HepG2 (cell line): ENCODE measurements at regions not wholly inside any gene's neighbourhood (a gene's known extent, or its start where the extent isn't known, plus 50 kb on each side); places are given as distances from the start of the nearest gene placed in this dataset.
A peak's percentile ranks its signal among the peaks of the same experiment; 100 is the strongest.

Experiments used
- CHD2 ChIP-seq: IDR thresholded peaks from 2 replicates; pipeline ENCODE4 v1.6.1; 2011; ENCODE audit warnings: low read depth, low read length, improper control_type of control experiment
- EED ChIP-seq: sonication (generic); formaldehyde crosslinking; IDR thresholded peaks from 2 replicates; pipeline ENCODE4 v1.5.0; 2020; ENCODE audit warnings: mild to moderate bottlenecking, missing genetic modification reagents
- FOXM1 ChIP-seq: sonication (generic); formaldehyde crosslinking; IDR thresholded peaks from 2 replicates; pipeline ENCODE4 v1.5.0; 2020; ENCODE audit warnings: missing genetic modification reagents
- MXD4 ChIP-seq: IDR thresholded peaks from 2 replicates; pipeline ENCODE4 v1.6.1; 2016; ENCODE audit warnings: mild to moderate bottlenecking, missing biosample characterization, missing genetic modification reagents
- NR3C1 ChIP-seq: sonication (generic); formaldehyde crosslinking; IDR thresholded peaks from 2 replicates; pipeline ENCODE4 v1.4.0; 2020; ENCODE audit warnings: missing genetic modification reagents
- PATZ1 ChIP-seq: sonication (generic); formaldehyde crosslinking; IDR thresholded peaks from 2 replicates; pipeline ENCODE4 v1.4.0; 2020; ENCODE audit warnings: missing genetic modification reagents
- PBX3 ChIP-seq: sonication (generic); formaldehyde crosslinking; IDR thresholded peaks from 2 replicates; pipeline ENCODE4 v1.8.1; 2023; ENCODE audit warnings: missing genetic modification reagents, inconsistent platforms, borderline replicate concordance
- RBM39 ChIP-seq: fragments of 200-400 bp; formaldehyde crosslinking; IDR thresholded peaks from one replicate; pipeline ENCODE4 v1.6.1; 2018; ENCODE audit warnings: antibody characterized with exemption, mild to moderate bottlenecking, low read depth, low read length; ENCODE audit not compliant: poor library complexity, severe bottlenecking
- TP53 ChIP-seq: sonication (generic); formaldehyde crosslinking; conservative IDR thresholded peaks from 2 replicates; pipeline ENCODE4 v1.4.0; 2020; ENCODE audit warnings: missing genetic modification reagents
- TRAFD1 ChIP-seq: sonication (generic); formaldehyde crosslinking; IDR thresholded peaks from 2 replicates; pipeline ENCODE4 v1.5.1; 2020; ENCODE audit warnings: missing genetic modification reagents, mild to moderate bottlenecking, borderline replicate concordance
- U2AF2 ChIP-seq: fragments of 200-400 bp; formaldehyde crosslinking; IDR thresholded peaks from 2 replicates; pipeline ENCODE4 v1.6.1; 2017; ENCODE audit warnings: low read depth, mild to moderate bottlenecking, low read length
- ZBTB7A ChIP-seq: sonication (generic); formaldehyde crosslinking; IDR thresholded peaks from 2 replicates; pipeline ENCODE4 v1.8.0; 2022; ENCODE audit warnings: mild to moderate bottlenecking, missing genetic modification reagents
- ZMYM2 ChIP-seq: sonication (generic); formaldehyde crosslinking; IDR thresholded peaks from 2 replicates; pipeline ENCODE4 v1.8.0; 2022; ENCODE audit warnings: mild to moderate bottlenecking, missing genetic modification reagents
- ZNF607 ChIP-seq: sonication (generic); formaldehyde crosslinking; IDR thresholded peaks from 2 replicates; pipeline ENCODE4 v1.5.1; 2020; ENCODE audit warnings: missing genetic modification reagents, mild to moderate bottlenecking, borderline replicate concordance
- ZNF816 ChIP-seq: sonication (generic); formaldehyde crosslinking; IDR thresholded peaks from 2 replicates; pipeline ENCODE4 v1.8.0; 2022; ENCODE audit warnings: missing genetic modification reagents, mild to moderate bottlenecking, borderline replicate concordance
- ZNF891 ChIP-seq: sonication (generic); formaldehyde crosslinking; IDR thresholded peaks from 2 replicates; pipeline ENCODE4 v1.5.0; 2020; ENCODE audit warnings: mild to moderate bottlenecking, missing genetic modification reagents
- TF ChIP-seq, protein P1 (sequence below), 2 experiments: fragments of 450-650 bp in 1 of 2; sonication (generic) in 1 of 2; formaldehyde crosslinking; IDR thresholded peaks; 2 replicates each; pipeline versions ENCODE4 v1.5.0 to v1.8.0; 2020 to 2022; ENCODE audit warnings: mild to moderate bottlenecking in 1 of 2, missing genetic modification reagents in 1 of 2
- TF ChIP-seq, protein P2 (sequence below): IDR thresholded peaks from 2 replicates; pipeline ENCODE4 v1.6.1; 2016; ENCODE audit warnings: missing compliant biosample characterization, missing genetic modification reagents, borderline replicate concordance
- TF ChIP-seq, protein P3 (sequence below): sonication (generic); formaldehyde crosslinking; IDR thresholded peaks from 2 replicates; pipeline ENCODE4 v1.5.0; 2020; ENCODE audit warnings: mild to moderate bottlenecking, missing genetic modification reagents

DNA sequence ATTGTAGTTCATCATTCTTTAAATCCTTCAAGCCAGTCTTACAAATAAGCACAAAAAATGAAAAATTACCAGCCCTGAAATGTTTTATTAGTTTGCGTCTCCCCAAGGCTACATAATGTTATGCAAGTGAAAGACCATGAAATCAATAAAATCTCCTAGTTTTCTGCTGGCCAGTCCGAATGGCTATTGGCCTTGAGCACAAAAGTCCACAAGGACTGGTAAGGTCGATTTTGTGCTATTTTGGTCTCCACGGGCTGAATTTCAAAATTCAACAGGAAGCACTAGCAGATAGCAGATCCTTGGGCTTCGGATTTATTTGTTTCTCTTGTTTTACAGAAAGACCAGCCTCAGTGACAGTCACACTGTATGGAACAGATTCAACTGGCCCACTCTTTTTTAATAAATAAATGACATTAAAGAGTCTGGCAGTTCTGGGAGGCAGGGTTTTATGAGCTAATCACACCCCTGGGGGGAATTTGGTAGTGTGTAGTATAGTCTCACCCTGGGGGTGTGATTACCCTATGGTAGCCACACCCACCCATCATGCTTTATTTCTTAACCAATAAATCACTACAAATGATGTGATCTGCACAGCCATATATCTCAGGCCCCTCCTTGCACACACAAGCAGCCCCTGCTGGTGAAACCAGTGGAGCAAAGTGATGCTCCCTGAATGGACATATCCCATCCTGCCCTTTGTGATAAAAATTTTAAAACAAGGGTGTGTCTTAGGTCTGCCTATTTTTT, 51.1 kb upstream of the TMEM33 start (continued):
- no peak for TF ChIP-seq PATZ1 (CRISPR knock-in tag)
- TF ChIP-seq, protein P1, sequence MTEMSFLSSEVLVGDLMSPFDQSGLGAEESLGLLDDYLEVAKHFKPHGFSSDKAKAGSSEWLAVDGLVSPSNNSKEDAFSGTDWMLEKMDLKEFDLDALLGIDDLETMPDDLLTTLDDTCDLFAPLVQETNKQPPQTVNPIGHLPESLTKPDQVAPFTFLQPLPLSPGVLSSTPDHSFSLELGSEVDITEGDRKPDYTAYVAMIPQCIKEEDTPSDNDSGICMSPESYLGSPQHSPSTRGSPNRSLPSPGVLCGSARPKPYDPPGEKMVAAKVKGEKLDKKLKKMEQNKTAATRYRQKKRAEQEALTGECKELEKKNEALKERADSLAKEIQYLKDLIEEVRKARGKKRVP (CRISPR knock-in tag; IDR thresholded peaks at IDR 0.05): no peak
- no peak for TF ChIP-seq PBX3
- TF ChIP-seq, protein P2, sequence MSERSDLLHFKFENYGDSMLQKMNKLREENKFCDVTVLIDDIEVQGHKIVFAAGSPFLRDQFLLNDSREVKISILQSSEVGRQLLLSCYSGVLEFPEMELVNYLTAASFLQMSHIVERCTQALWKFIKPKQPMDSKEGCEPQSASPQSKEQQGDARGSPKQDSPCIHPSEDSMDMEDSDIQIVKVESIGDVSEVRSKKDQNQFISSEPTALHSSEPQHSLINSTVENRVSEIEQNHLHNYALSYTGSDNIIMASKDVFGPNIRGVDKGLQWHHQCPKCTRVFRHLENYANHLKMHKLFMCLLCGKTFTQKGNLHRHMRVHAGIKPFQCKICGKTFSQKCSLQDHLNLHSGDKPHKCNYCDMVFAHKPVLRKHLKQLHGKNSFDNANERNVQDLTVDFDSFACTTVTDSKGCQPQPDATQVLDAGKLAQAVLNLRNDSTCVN (CRISPR knock-in tag): no peak
- no peak for TF ChIP-seq NR3C1
- peak; percentile 52; the same call in 1 of the 2 replicates for TF ChIP-seq ZMYM2 (CRISPR knock-in tag)
- no peak for TF ChIP-seq TP53 (CRISPR knock-in tag)
- no peak for TF ChIP-seq TRAFD1 (CRISPR knock-in tag)
- no peak for TF ChIP-seq ZNF816
- no peak for TF ChIP-seq RBM39
- TF ChIP-seq ZNF891 (CRISPR knock-in tag): no peak
- TF ChIP-seq, protein P3, sequence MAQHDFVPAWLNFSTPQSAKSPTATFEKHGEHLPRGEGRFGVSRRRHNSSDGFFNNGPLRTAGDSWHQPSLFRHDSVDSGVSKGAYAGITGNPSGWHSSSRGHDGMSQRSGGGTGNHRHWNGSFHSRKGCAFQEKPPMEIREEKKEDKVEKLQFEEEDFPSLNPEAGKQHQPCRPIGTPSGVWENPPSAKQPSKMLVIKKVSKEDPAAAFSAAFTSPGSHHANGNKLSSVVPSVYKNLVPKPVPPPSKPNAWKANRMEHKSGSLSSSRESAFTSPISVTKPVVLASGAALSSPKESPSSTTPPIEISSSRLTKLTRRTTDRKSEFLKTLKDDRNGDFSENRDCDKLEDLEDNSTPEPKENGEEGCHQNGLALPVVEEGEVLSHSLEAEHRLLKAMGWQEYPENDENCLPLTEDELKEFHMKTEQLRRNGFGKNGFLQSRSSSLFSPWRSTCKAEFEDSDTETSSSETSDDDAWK (CRISPR knock-in tag): no peak
- TF ChIP-seq ZNF607: no peak
- TF ChIP-seq MXD4 (CRISPR knock-in tag): no peak
- no peak for TF ChIP-seq EED (CRISPR knock-in tag)
- TF ChIP-seq FOXM1: no peak
- TF ChIP-seq U2AF2: no peak
- TF ChIP-seq CHD2: no peak
- TF ChIP-seq ZBTB7A (CRISPR knock-in tag): no peak
